HG03097 (cell line): ENCODE measurements at regions not wholly inside any gene's neighbourhood (a gene's known extent, or its start where the extent isn't known, plus 50 kb on each side); places are given as distances from the start of the nearest gene placed in this dataset.
A peak's percentile ranks its signal among the peaks of the same experiment; 100 is the strongest.
"Not testable (repeated sequence)": the region's sequence is repeated elsewhere in the genome, so short reads cannot be mapped to it uniquely, and the experiment has no call there.

Source experiments
- ATAC-seq: cut with Tn5 transposase; IDR thresholded peaks from one replicate; pipeline ENCODE4 v1.9.1; 2021; ENCODE audit not compliant: unreplicated experiment, low FRiP score

DNA sequence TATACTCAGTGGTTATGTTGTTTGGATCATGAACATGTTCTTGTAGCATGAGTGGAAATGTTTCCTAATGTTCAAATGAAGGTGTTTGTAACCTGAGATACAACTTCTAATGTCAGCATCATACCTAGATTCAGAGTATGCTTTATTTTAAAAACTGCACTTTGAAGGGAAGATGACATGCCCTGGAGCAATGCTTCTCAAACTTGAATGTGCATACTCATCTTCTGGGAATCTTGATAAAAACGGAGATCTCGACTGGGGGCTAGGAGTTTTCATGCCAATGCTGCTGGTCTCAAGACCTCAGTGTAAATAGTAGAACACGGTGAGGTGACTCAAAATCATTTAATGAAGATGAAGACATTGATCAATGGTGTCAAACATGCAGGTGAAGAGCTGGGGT is 440.0 kb upstream of the NOX3 start:
- ATAC-seq = no peak

DNA sequence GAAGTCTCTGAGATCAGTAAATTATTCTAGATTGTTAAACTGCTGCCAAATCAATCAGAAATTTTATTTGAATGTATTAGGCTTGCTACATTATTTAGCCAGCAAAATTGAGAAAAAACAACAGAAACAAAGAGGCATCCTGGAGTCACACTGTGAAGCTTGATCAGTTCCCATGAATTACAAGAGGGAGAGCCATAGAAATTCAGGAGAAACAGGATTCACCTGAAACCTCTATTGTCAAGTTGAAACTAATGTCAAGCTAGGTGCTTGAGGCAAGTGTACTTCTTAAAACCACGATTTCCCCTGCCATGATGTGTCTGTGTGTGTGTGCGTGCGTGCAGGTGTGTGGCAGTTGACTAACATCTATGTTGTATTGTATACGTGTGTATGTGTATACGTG is 439.1 kb upstream of the NOX3 start:
- ATAC-seq = no peak

GRCh38 chr6:155894262-155894661 is 438.6 kb upstream of the NOX3 start:
- no peak for ATAC-seq

GRCh38 chr6:155890409-155890808 is 434.8 kb upstream of the NOX3 start:
- no peak for ATAC-seq

DNA sequence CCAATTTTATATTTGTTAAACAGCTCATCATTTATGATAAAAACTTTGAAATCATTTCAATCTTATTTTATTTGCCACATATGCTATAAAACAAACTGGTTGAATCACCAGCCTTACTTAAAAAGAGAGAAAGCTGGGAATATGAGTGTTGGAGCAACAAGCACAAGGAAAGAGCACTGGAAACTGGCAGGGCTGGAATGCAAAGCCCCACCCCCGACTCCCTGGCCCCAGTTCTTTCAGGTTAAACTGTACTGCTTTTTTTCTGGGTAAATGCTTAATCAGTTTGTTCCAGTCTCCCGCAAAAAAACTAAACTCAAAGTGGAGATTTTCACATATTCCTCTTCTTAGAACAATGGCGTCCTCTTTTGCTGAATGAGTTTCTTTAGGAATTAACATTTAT is 433.8 kb upstream of the NOX3 start:
- no peak for ATAC-seq

DNA sequence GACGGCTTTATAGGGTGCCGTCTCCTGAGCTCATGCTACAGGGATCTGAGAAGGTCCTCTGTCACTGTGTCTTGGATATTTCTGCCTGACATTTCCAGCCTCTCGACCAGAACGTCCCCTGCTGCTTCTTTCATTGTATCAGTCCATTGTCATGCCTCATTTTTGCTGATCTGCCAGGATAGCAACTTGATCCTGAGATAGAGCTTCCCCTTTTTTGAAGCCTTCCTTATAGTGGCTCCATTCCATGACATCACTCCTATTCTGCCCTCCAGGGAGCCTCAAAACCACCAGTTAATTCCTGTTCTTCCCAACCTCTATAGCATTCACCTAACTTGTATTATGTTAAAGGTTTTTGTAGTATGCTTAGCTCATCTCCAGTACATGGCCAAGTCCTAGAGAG is 431.8 kb upstream of the NOX3 start:
- no peak for ATAC-seq

GRCh38 chr6:155883741-155884140 is 428.1 kb upstream of the NOX3 start:
- no peak for ATAC-seq

DNA sequence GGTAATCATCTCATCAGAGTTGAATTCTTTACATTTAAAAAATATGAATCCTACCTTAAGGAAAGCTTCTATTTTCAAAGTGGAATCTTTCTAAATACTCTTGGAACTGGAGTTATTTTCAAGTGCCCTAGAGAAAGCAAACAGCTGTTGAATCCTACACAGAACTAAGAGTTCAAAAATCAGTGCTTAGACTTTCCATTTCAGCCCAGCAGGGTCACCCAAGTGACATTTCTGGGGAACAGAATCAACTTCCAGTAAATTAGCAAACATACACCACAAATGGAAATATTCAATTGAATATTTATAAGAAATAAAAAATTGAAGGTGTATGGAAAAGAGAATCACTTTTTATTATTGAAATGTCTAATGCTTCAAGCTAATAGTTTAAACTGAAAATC is 427.7 kb upstream of the NOX3 start:
- no peak for ATAC-seq

GRCh38 chr6:155882527-155883333 is 427.1 kb upstream of the NOX3 start:
- ATAC-seq = peak; percentile 79

DNA sequence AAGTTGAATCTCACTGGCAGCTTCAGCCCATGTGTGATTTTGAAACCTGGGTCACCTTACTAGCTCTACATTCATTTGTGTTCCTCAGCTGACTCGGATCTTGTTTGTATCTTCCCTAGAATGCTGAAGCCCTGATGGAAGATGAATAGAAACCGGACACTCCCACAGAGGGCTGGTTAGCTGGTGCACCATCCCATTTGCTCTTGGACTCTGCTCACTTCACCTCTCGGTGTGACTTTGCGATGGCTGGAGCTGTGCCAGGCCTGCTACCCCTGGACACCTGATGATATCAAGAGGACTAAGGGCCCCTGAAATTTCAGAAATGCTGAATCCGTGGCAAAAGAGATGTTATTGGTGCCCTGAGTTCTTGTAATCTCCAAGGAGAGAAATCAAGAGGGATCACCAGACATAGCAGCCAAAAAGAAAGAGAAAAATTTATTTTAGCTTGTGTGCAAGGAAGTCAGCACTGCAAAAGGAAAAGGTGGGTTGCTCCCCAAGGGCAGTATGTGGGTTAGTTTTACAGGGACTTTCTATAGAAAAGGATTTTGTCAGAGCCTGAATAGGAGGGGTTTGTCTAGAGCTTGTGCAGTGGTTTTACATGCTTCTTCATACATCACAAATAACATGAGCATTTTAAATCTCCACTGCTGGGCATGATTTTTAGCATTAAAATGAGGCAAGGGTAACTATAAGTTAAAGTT is 426.3 kb upstream of the NOX3 start:
- ATAC-seq = peak; percentile 32

DNA sequence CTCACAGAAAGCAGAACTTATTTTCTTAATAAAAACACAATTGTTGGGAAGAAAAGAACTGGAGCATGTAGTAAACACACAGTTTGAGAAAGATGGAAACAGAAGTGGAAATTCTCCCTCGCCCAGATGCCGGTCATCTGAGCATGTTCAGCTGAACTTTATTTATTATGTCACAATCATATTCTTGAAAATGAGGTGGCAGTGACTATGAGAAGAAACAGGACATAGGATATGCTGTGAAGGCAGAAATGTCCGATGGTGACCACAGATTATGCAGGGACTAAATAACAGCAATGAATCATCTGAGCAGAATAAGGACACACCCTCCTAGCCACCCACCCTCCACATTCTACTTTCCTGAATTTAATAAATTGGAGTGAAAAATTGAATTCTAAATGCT is 425.3 kb upstream of the NOX3 start:
- ATAC-seq = no peak

DNA sequence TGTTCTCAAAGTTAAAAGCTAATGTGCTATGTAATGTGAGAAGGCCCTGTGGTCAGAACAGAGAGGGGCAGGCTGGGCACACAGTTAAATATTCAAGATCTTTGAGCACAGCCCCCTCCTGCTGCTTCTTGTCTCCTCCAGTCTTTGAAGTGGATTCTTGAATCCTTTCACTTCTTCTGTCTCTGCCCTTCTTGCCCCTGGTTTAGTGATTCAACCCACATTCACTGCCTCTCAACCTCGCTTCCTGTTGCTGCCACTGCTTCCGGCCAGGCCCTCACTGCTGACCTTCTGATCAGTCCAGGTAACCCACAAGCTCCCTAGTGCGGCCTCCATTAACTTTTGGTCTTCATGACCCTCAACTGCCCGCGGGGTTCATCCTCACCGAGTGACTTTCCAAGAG is 417.3 kb upstream of the NOX3 start:
- peak; percentile 83 for ATAC-seq

DNA sequence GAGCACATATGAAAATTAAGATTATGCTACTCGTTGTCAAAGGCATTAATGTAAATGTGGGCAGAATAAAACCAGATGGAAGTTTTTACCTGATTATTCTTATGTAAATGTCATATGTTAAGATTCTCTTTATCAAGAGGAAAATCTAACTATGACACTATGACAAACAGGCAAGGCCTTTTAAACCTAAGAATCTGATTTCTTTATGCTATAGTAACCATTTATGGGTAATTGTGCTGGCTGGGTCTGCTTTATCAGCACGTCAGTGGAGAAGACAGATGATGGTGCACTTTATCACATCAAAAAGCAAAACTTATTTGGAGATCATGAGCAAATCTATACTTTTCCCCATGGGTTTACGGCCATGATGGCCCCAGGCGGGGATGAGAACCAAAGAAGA is 412.0 kb upstream of the NOX3 start:
- no peak for ATAC-seq

- ATAC-seq = not testable (repeated sequence)
Observed at GRCh38 chr6:155866676-155867390, 411.2 kb upstream of the NOX3 start.

DNA sequence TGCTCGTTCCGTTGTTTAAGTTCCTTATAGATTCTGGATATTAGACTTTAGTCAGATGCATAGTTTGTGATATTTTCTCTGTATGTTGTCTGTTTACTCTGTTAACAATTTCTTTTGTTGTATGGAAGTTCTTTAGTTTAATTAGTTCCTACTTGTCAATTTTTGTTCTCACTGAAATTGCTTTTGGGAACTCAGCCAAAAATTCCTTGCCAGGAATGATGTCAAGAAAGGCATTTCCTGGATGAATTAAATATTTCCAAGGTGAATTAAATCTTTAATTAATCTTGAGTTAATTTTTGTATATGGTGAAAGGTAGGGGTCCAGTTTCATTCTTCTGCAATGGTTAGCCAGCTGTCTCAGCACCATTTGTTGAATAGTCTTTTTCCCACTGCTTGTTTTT is 406.2 kb upstream of the NOX3 start:
- no peak for ATAC-seq

- not testable (repeated sequence) for ATAC-seq
Observed at GRCh38 chr6:155858906-155859305, 403.3 kb upstream of the NOX3 start.

GRCh38 chr6:155854787-155855186 is 399.1 kb upstream of the NOX3 start:
- ATAC-seq = no peak

DNA sequence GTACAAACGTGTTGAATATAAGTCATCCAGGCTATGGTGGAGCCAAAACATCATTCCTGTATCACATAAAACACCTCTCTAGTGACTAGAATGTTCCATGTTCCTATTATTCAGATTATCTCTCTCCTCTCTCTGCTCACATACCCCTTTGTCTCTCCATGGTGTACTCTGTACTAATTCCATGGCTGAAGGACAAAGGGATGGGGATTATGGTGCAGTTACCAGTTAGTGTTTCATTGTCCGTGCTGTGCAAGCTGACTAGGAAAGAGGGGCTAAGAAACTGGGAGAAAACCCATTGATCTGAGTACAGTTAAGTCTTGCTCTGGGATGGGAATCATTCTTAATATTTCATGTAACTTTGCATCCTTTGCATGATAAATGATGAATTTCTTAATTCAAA is 397.4 kb upstream of the NOX3 start:
- no peak for ATAC-seq

GRCh38 chr6:155850408-155850841 is 394.8 kb upstream of the NOX3 start:
- no peak for ATAC-seq

GRCh38 chr6:155847711-155848110 is 392.1 kb upstream of the NOX3 start:
- ATAC-seq = no peak

GRCh38 chr6:155837474-155837873 is 381.8 kb upstream of the NOX3 start:
- ATAC-seq = no peak
